DLD1 (cell line): ENCODE measurements at regions not wholly inside any gene's neighbourhood (a gene's known extent, or its start where the extent isn't known, plus 50 kb on each side); places are given as distances from the start of the nearest gene placed in this dataset.
"Not testable (repeated sequence)": the region's sequence is repeated elsewhere in the genome, so short reads cannot be mapped to it uniquely, and the experiment has no call there.

Experiments used
- in situ Hi-C: cut with HindIII; loops from 2 replicates; pipeline ENCODE4 v1.10.0; 2017; ENCODE audit warnings: low sequenced_read_pairs

DNA sequence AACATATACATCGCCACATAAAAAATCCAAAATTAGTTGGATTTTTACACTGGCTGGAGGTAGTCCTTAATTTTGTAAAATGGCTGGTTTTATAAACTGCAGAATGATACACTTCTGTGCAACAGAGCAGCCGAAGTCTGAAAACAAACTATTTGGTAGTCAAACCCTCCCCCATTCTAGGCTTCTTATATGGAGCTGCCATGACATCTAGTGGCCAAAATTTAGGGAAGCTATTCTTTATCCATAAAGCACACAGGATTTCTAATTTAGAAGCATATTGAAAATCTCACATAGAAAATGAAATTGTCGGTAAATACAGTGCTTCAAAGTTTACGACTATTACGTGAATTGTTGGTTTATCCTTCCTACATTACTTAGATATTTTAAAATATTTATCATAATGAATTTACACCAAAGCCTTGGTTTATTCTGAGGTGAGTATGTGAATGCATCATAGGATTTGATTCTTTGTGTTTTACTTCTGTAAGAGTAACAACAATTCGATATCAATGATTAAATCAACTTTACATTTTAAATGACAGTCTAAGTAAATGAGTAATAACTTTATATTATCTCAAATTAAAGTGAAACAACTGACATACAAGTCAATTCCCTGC, 113.4 kb upstream of the FAM241A start:
- in situ Hi-C loops = no loop called here

DNA sequence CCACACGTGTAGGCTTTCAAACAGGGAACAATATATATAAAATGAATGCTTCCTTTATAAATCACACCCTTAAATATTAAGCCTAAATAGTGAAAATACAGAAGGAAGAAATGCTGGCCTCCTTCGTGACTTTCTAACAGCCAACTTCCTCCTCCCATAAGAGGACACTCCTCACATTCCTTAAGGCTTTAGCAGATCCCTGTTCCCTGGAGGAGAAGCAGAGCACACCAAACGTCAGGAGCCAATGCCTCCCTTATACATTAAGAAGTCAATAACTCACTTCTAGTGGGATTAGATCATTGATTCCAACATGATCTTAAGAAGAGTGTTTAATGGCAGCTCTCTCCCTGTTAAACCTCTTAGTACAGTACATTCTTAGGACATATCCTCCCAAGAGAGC, 108.4 kb upstream of the FAM241A start:
- in situ Hi-C loops = no loop called here

DNA sequence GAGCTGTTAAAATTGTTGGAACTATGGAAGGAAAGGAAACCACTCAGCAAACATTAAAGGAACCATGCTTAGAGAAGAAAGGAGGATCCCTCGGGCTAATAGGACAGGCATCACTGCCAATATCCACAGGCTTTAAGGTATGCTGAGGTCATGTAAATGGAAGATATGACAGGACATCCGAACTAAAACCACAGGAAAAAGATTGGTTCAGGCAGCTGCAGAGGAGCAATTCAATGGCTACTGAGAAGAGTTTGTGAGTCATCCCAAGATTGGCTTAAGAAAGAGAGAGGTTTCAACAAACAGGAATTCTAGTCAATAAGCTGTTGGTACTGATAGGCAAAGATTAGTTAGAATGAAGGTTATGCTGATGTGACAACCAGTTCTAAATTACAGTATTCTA, 106.4 kb upstream of the FAM241A start:
- in situ Hi-C loops = no loop called here

DNA sequence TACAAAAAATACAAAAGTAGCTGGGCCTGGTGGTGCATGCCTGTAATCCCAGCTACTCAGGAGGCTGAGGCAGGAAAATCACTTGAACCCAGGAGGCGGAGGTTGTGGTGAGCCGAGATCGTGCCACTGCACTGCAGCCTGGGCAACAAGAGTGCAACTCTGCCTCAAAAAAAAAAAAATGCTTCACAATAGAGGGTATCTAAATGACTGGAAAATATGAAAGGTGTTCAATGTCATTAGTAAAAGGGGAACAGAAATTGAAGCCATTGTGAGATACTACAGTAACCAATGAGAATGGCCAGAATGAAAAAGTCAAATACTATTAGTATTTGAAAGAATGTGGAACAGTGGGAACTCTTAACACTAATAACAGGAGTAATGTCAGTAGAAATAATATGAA, 96.1 kb upstream of the FAM241A start:
- in situ Hi-C loops = not testable (repeated sequence)

DNA sequence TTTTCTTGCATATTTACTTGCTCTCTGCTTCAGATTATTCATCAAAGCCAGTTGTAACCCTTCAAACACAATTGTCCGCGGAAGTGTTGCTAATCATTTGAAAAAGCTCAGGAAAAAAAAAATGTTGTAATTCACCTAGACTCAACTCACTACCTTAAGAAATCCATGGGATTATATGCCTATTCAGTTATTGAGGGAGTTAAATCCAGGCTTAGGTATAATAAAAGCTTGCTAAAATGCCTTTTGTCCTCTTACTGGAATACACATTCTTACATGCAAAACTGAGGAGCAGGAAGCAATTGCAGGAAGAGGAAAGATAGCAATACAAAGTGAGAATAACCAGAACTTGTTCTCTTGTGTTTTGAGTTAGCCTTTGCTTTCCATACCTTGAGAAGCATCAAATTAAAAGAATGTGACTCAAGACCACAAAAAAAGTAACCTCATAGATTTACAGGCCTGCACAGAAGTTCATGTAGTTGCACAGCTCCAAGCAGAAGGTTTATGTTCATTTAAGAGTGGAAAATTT, 91.4 kb upstream of the FAM241A start:
- in situ Hi-C loops = no loop called here

DNA sequence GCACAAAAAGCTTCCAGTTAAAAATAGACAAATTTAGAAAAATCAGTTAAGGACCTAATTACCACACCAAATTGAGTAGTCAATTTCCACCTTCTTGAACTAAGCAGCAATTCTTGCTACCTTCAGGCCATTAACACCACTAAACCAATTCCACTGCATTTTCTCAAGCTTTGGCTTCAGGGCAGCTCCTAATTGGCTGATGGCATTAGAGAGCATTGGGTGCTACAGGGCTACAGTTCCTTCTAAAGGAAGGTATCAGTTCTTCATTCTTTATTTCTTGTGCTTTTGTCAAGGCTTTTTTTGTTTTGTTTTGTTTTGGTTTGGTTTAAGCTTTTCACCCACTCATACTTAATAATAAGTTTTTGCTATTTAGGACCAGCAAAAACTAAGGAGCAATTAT, 90.2 kb upstream of the FAM241A start:
- in situ Hi-C loops = no loop called here

DNA sequence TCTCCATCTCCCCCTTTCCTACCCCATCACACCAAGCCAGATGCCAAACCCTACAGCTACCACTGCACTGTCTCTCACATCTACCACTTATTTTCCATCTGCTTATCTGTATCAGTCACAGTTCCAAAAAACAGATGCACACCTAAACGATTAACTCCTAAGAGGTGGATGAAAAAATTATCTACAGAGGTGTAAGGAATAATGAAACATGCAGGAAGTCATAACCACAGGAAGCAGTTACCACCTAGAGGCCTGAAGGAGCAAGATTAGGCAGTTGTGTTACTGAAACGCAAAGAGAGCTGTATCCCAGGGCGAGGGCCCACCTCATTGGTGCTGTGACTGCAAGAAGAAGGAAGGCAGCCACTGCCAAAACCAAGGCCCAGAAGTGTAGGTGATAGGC, 87.8 kb upstream of the FAM241A start:
- in situ Hi-C loops = no loop called here

DNA sequence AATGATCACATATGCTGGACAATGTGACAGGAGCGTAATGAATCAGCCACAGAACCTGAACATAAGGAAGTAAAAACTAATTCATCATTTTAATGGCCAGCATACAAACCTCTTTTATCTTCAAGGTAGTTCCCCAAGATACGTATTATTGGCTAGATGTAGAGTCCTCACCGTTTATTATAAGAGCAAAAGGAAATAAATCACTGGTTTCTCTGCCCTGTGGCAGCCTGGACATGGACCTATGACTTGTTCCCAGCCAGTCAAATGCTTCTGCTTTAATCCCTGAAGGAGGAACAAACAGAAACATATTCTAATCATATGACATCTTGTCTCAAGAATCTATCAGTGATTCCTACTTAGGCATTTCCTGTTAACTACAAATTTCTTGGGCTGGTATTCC, 86.8 kb upstream of the FAM241A start:
- in situ Hi-C loops = no loop called here

DNA sequence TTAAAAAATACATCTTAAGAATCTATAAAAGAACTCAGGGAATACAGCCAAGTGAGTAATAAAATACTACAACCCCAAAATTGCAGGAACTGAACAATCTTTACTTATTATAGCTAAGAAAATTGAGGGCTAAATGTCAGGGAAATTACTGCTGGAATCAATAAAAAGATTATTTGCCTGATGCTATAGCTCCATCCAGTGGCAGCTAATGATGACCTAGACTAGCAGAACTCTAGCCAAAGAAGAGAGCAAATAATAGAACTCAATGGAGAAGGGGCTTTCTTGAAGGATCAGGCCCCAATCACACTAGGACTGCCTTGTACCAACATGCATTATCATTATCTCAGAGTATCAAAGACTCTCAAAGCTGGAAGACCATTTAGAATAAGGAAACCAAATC, 85.0 kb upstream of the FAM241A start:
- in situ Hi-C loops = no loop called here

DNA sequence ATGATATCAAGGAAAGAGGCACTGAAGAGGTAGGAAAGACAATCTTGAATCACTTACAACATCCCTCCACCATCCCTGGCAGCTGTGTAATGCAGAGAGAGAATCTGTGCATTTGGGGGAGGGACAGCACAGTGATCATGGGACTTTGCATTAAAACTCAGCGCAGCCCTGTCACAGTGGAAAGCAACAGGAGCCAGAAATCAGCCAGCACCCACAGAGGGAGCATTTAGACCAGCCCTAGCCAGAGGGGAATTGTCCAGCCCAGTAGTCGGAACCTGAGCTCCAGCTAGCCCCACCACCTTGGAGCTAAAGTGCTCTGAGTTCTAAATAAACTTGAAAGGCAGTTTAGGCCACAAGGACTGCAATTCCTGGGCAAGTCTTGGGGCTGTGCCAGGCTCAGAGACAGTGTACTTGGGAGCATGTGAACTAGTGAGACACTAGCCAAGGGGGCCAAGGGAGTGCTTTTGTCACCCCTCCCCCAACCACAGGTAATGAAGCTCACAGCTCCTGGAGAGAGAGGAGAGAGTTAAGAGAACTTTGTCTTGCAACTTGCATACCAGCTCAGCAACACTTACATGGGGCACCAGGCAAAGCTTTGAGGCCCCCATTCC, 83.9 kb upstream of the FAM241A start:
- in situ Hi-C loops = no loop called here

DNA sequence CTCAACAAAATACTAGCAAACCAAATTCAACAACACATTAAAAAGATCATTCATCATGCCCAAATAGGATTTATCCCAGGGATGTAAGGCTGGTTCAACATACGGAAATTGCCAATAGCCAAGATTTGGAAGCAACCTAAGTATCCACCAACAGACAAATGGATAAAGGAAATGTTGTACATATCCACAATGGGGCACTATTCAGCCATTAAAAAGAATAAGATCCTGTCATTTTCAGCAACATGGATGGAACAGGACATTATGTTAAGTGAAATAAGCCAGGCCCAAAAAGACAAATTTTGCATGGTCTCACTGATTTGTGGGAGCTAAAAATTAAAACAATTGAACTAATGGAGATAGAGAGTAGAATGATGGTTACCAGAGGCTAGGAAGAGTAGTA, 82.0 kb upstream of the FAM241A start:
- in situ Hi-C loops = no loop called here

DNA sequence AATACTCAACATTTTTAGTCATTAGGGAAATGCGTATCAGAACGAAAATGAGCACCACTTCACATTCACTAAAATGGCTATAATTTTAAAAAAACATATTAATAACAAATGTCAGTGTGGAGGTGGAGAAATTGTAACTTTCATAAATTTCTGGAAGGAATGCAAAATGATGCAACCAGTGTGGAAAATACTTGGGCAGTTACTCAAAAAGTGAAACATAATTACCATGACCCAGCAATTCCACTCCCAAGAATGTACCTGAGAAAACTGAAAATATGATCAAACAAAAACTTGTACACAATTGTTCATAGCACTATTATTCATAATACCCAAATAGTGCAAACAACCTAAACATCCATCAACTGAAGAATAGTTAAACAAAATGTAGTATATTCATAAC, 76.1 kb upstream of the FAM241A start:
- in situ Hi-C loops = no loop called here

DNA sequence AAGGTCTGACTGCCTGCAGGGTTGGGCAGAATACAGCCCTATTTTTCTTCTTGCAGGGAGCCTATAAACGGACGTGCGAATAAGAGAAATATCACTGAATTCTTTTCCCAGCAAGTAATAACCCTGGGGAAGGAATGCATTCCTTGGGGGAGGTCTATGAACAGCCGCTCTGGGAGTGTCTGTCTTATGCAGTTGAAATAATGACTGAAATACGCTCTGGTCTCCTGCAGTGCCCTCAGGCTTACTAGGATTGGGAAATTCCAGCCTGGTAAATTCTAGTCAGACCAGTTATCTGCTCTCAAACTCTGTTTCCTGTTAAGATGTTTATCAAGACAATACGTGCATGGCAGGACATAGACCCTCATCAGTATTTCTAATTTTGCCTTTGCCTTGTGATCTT, 72.1 kb upstream of the FAM241A start:
- in situ Hi-C loops = no loop called here

DNA sequence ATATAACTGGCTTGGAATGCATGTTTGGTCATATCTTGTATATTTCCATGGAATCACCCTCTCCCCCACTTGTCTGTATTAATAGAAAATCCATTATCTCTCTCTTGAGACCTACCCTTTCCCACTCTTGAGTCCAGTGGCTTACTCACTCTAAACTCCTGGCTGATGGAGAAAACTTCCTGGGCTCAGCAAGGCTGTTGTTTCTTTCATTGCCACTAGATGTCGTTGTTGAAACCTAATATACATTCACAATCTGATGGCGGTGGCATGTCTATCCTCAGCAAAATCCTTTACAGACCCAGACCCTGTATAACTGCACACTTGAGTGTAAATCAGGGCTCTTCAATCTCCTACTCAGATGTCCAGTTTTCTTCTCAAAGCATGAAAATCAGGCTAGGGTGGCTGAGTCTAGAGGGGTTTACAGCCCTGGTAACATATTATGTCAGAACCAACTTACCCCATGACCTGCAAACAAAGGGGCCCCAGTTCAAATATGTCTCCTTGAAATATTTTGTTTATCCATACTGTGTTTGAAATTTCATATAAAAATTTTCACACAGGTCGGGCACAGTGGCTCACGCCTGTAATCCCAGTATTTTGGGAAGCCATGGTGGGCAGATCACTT, 70.0 kb upstream of the FAM241A start:
- in situ Hi-C loops = no loop called here

DNA sequence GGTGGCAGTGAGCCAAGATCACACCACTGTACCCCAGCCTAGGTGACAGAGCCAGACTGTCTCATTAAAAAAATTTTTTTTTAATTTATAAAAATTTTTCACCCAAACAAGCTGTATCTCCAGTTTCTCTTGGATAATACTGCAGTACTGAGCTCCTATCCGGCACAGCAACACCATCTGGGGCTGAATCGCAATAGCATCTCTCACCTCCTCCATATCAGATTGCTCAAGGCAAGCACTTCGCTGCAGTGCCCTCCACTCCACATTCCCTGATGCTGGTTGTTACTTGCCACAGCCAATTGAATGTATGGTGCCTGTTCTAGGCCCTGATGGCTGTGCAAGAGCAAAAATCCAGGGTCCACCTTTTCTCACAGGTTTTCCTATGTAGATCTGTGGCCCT, 69.3 kb upstream of the FAM241A start:
- in situ Hi-C loops = no loop called here

DNA sequence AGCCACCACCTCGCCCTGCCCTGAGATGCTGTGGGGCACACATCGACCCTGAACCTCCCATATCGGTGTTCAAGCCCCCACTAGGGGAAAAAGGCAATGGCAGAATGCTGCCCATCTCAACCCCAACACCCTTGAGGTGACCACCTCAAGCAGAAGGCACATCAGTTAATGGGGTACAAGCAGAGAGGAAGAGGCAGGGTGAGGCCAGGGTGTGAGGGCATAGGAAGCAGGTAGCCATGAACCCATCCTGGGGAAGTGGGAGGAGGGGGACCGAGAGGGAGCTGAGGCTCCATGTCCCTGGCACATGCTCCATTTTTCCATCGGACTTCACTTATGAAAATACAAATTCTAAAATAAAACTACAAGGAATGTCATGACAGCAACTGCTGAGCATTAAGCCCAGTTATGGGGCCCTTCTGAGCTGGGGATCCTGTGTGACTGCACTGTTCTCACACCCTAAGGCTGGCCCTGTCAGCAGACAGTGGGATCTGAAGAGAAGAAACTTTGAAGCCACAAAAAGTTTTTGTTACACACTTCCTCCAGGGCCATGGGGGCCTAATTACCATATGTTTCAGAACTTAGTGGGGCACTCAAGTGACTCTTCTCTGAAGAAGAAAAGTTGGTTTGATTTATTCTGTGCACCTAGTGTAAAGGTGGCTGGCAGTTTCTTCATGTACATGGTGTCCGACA, 68.2 kb upstream of the FAM241A start:
- in situ Hi-C loops = no loop called here

DNA sequence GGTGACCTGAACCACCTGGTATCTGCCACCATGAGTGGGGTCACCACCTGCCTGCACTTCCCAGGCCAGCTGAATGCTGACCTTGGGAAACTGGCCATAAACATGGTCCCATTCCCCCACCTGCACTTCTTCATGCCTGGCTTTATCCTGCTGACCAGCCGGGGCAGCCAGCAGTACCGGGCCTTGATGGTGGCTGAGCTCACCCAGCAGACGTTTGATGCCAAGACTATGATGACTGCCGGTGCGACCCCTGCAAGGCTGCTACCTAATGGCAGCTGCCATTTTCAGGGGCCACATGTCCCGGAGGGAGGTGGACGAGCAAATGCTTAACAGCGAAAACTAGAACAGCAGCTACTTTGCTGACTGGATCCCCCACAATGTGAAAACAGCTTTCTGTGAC, 67.5 kb upstream of the FAM241A start:
- in situ Hi-C loops = no loop called here

DNA sequence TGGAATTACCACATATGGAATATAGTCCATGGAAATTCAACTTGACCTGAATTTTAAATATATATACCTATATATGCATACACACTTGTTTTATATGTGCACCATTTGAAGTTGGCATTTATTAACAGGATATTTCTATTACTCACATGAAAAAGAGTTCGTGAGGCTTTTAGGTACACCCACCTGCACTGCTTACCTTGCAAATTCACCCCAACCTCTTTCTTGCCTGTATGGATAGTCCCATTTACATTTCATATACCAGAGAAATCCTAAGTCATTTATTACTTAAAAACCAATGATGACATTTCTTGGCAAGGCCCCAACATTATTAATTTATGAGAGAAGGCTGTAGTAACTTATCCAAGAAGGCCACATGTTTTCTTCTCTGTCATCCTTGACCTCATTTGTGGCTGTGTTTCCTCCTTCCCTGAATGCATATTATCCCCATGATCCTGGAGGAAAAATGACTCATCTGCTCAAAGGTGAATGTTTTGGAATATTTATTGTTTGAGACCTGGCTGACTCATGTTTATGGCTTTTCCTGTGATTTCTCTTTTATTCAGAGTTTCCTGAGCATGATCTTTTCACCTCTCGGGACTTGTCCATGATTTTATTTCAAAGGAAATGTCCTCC, 62.2 kb upstream of the FAM241A start:
- in situ Hi-C loops = no loop called here

DNA sequence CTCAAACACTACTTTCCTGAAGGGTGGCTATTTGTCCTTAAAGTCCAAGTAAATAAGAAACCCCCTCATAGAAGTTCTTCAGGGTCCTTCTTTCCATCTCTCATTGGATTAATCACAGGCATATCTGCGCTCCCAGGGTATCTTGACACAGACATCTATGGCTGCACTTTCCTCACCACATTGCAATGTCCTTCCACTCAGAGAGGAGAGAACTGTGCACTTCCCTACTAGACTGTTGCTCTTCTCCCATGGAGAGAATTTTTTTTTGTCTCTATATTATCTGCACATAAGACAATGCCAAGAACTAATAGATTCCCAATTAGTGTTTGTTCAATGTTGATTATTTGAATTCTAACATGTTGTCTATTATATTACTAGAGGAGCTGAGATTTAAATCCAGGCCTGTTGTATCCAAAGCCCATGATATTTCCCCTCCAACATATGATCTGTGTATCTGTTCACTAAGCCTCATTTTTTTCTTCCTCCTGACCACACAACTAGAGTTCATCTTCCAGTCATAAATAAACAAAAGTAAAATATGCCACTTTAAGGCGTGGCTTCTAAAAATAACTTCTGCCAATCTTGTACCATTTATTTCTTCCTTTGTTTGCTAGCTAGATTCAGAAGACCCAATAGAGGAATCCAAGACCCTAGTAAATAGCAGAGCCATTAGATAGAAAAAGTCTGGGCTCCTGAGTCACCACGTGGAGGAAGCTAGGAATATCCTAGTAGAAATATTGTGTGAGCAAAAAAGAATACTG, 61.5 kb upstream of the FAM241A start:
- in situ Hi-C loops = no loop called here

DNA sequence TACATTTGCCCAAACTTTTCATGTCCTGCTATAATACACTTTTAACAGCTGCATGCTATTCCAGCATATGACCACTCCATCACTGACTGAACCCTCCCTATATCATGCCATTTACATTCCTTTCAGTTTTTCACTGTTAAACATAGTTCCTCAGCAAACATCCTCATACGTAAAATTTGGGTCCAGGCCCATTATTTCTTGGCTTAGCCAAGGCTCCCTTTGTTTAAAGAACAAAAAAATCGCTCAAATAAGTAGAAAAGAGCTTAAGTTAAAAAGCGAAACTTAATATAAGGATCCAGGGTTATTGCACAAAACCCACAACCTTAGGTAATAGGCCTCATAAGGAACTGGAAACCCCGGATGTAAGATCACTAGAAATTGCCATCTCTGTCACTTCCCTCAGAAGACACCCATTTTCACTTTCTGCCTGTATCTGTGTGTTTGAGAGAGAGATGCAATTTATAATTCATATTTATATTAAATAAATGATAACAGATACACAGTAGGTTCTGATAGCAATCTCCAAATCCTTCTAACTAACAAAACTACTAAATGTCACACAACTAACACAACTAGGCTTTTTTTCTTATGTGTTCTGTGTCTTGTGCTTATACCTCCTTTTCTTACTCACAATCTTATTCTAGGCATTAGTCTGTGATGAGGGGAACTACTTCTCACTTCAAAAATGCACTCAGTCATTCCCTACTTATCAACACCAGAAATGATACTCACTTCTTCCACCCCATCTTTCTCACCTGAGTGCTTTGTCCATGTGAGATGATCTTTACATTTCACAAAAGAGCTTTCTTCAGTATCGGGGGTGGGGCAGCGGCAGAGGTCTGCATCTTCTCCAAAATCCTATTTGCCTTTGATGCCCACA, 59.9 kb upstream of the FAM241A start:
- in situ Hi-C loops = no loop called here
